Gastroesophageal sphincter (tissue), 4 donors: ENCODE measurements at regions not wholly inside any gene's neighbourhood (a gene's known extent, or its start where the extent isn't known, plus 50 kb on each side); places are given as distances from the start of the nearest gene placed in this dataset.

Experiments used
- ATAC-seq: fragments of 150-250 bp; one replicate; pipeline ENCODE4 v1.9.1; 2016; ENCODE audit warnings: mild to moderate bottlenecking, moderate library complexity
- H3K27ac ChIP-seq, 4 donors: fragments of 200-600 bp; sonication (generic) in 3 of 4; 1 replicate in 3 of 4; 2 replicates in 1 of 4; pipeline ENCODE4 v1.5.1; 2016 to 2019
- H3K27me3 ChIP-seq: fragments of 200-600 bp; sonication (generic); one replicate; pipeline ENCODE4 v1.5.1; 2019
- H3K36me3 ChIP-seq, 2 donors: fragments of 200-600 bp; sonication (generic); one replicate each; pipeline ENCODE4 v1.5.1; 2019; ENCODE audit warnings: control low read depth in 1 of 2
- H3K4me1 ChIP-seq, 3 donors: fragments of 200-600 bp; sonication (generic); 1 replicate in 2 of 3; 2 replicates in 1 of 3; pipeline ENCODE4 v1.5.1; 2016 to 2019; ENCODE audit warnings: control low read depth in 2 of 3
- H3K4me3 ChIP-seq, 2 donors: fragments of 200-600 bp; sonication (generic); one replicate each; pipeline ENCODE4 v1.5.1; 2019; ENCODE audit warnings: mild to moderate bottlenecking in 1 of 2, moderate library complexity in 1 of 2
- H3K9me3 ChIP-seq, 3 donors: fragments of 200-600 bp; sonication (generic); one replicate each; pipeline ENCODE4 v1.5.1; 2017 to 2019; ENCODE audit warnings: control low read depth in 2 of 3
- EP300 ChIP-seq: sonication (generic); formaldehyde crosslinking; IDR thresholded peaks from one replicate; pipeline ENCODE4 v1.6.1; 2017; ENCODE audit warnings: antibody characterized with exemption, mild to moderate bottlenecking
- POLR2A ChIP-seq, 2 donors: fragments of 450-650 bp; IDR thresholded peaks; one replicate each; pipeline ENCODE4 v1.6.1; 2017; ENCODE audit warnings: antibody characterized with exemption in 2 of 2, mild to moderate bottlenecking in 2 of 2, moderate library complexity in 1 of 2
- POLR2AphosphoS5 ChIP-seq: sonication (generic); formaldehyde crosslinking; IDR thresholded peaks from one replicate; pipeline ENCODE4 v1.6.1; 2017; ENCODE audit warnings: antibody characterized with exemption
- WGBS, 2 donors: methylation state at CpG; one replicate each; pipeline ENCODE4 v1.1.5; 2018; ENCODE audit warnings: low coverage in 1 of 2; 5-methylcytosine and 5-hydroxymethylcytosine counted together
- TF ChIP-seq, protein P1 (sequence below), 4 experiments: fragments of 200-600 bp in 2 of 4; fragments of 450-650 bp in 2 of 4; sonication (generic) in 1 of 4; IDR thresholded peaks; one replicate each; pipeline ENCODE4 v1.5.1; 2017 to 2019; ENCODE audit warnings: antibody characterized with exemption in 4 of 4, mild to moderate bottlenecking in 2 of 4, moderate library complexity in 2 of 4

DNA sequence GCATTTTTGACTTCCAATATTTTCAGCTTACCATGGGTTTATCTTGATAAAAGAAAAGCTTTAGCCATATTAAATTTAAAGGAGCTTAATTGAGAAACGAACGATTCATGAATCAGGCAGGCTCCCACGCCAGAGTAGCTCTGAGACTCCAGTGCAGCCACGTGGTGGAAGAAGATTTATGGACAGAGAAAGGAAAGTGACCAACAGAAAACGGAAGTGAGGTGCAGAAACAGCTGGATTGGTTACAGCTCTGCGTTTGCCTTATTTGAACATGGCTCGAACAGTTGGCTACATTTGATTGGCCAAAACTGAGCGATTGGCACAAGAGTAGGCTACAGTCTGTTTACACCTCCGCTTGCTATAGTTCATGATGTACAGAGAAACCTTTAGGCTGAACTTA, 395.4 kb downstream of the GATA3 start:
- Histone ChIP-seq H3K4me1 (no peaks in the 10 kb centered on the region), H3K9me3 (no peaks in the 10 kb centered on the region), H3K4me3 (no peak overlapping the region), H3K27ac (no peak overlapping the region), H3K36me3 (no peaks in the 10 kb centered on the region), H3K27me3 (peaks cover 13% of the 10 kb centered on the region)
- TF ChIP-seq POLR2AphosphoS5 (no peak), POLR2A (IDR thresholded peaks at IDR 0.05) (no peak), EP300 (no peak)
- TF ChIP-seq, protein P1, sequence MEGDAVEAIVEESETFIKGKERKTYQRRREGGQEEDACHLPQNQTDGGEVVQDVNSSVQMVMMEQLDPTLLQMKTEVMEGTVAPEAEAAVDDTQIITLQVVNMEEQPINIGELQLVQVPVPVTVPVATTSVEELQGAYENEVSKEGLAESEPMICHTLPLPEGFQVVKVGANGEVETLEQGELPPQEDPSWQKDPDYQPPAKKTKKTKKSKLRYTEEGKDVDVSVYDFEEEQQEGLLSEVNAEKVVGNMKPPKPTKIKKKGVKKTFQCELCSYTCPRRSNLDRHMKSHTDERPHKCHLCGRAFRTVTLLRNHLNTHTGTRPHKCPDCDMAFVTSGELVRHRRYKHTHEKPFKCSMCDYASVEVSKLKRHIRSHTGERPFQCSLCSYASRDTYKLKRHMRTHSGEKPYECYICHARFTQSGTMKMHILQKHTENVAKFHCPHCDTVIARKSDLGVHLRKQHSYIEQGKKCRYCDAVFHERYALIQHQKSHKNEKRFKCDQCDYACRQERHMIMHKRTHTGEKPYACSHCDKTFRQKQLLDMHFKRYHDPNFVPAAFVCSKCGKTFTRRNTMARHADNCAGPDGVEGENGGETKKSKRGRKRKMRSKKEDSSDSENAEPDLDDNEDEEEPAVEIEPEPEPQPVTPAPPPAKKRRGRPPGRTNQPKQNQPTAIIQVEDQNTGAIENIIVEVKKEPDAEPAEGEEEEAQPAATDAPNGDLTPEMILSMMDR (IDR thresholded peaks at IDR 0.05): no peak
- 61 to 74% methylated on average over 5 to 8 of the region's 9 CpGs for WGBS, 2 donors
- no peak for ATAC-seq

DNA sequence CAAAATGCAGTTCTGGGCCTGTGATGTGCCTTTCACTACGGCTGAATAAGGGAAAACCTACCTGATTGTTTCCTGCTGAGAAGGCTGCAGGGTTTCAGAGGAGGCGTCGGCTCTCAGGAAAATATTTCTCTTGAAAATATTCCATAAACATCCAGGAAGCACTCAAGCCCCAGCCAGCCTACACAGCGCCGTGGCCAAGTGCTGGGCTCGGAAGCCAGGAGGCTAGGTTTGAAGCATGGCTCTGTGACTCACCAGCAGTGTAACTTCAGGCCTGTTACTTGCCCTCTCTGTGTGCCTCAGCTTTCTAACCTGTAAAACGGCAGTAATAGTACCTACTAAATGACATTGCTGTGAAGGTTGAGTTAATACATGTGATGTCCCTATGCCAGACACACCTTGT, 399.1 kb downstream of the GATA3 start:
- Histone ChIP-seq H3K4me3 (no peak overlapping the region), H3K27ac (no peak overlapping the region), H3K27me3 (no peaks in the 10 kb centered on the region), H3K4me1 (no peaks in the 10 kb centered on the region), H3K9me3 (peaks cover 0 to 18% (median 0%) of the 10 kb centered on the region in 3 donors), H3K36me3 (no peaks in the 10 kb centered on the region)
- TF ChIP-seq, protein P1 (IDR thresholded peaks at IDR 0.05): no peak
- TF ChIP-seq EP300: no peak
- no peak for TF ChIP-seq POLR2A (IDR thresholded peaks at IDR 0.05)
- no peak for TF ChIP-seq POLR2AphosphoS5
- WGBS, 2 donors: 14 to 38% methylated on average over 4 to 7 of the region's 7 CpGs
- no peak for ATAC-seq

DNA sequence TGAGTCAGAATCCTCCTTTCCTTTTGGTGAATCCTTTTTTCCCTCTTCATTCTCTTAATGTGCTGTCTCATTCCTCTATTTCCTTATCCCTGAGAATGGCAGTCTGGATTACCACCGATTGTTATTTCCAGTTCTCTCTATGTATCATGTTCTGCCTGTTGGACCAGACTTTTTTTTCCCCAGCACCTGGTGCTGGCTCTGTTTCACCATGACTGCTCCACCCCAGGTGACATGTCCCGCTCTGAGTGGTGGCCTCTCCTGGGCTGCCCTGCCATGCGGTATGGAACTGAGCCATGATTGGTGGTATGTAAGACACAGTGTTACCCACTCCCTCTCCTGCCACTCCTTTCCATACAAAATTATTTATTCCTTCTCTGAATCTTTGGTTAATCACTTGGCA, 399.9 kb downstream of the GATA3 start:
- H3K27me3 ChIP-seq: no peaks in the 10 kb centered on the region
- H3K4me3 ChIP-seq: no peak overlapping the region
- TF ChIP-seq EP300: no peak
- ATAC-seq: no peak
- H3K36me3 ChIP-seq: no peaks in the 10 kb centered on the region
- WGBS, 2 donors: 80 to 96% methylated on average over 1 to 3 of the region's 3 CpGs
- H3K9me3 ChIP-seq: peaks cover 0 to 20% (median 0%) of the 10 kb centered on the region in 3 donors
- no peaks in the 10 kb centered on the region for H3K4me1 ChIP-seq
- H3K27ac ChIP-seq: no peak overlapping the region

DNA sequence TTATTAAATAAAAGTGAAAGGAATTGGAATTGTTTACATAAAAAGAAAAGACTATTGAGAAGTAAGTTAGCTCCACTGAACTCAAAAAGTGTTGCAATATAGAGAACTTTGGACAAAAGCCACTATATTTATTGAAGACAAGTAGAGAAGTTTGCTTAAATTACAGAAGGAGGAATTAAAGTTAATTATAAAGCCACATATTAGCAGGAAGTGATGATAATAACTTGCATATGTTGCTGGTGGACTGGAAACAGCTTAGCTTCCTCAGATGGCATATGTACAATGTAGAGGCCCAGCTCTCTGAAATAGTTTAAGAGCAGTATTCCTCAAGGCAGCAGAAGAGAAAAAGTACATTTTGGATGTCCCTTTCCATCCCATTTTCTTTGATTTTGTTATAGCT, 400.7 kb downstream of the GATA3 start:
- no peak for TF ChIP-seq POLR2A (IDR thresholded peaks at IDR 0.05)
- TF ChIP-seq, protein P1 (IDR thresholded peaks at IDR 0.05): no peak
- no peak for TF ChIP-seq EP300
- TF ChIP-seq POLR2AphosphoS5: no peak
- Histone ChIP-seq H3K4me3 (no peak overlapping the region), H3K27me3 (no peaks in the 10 kb centered on the region), H3K4me1 (no peaks in the 10 kb centered on the region), H3K9me3 (peaks cover 0 to 20% (median 0%) of the 10 kb centered on the region in 3 donors), H3K36me3 (no peaks in the 10 kb centered on the region), H3K27ac (no peak overlapping the region)
- ATAC-seq: no peak

DNA sequence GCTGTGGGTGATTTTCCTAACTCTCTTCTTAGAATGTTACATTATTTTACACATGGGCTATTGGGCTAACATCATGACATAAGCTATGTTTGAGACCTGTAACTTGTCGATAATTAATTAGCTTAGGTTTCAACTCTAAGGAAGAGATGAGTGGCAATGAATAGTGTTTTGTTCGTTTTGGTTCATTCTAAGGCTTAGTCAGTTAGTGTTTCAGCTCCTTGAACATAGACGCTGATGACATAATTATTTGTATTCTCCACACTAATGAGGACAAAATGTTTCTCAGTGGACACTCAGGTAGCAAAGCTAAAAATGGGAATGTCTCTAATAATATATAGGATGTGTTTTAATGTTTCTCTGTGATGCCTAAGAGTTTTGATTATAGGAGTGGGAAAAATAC, 401.9 kb downstream of the GATA3 start:
- ATAC-seq: no peak
- peaks cover 0 to 20% (median 0%) of the 10 kb centered on the region in 3 donors for H3K9me3 ChIP-seq
- no peaks in the 10 kb centered on the region for H3K27me3 ChIP-seq
- TF ChIP-seq POLR2A (IDR thresholded peaks at IDR 0.05): no peak
- no peak for TF ChIP-seq POLR2AphosphoS5
- TF ChIP-seq, protein P1 (IDR thresholded peaks at IDR 0.05): no peak
- no peak for TF ChIP-seq EP300
- H3K27ac ChIP-seq: no peak overlapping the region
- no peaks in the 10 kb centered on the region for H3K4me1 ChIP-seq
- no peak overlapping the region for H3K4me3 ChIP-seq
- 49 to 52% methylated on average over 3 of the region's 3 CpGs for WGBS, 2 donors
- H3K36me3 ChIP-seq: no peaks in the 10 kb centered on the region

DNA sequence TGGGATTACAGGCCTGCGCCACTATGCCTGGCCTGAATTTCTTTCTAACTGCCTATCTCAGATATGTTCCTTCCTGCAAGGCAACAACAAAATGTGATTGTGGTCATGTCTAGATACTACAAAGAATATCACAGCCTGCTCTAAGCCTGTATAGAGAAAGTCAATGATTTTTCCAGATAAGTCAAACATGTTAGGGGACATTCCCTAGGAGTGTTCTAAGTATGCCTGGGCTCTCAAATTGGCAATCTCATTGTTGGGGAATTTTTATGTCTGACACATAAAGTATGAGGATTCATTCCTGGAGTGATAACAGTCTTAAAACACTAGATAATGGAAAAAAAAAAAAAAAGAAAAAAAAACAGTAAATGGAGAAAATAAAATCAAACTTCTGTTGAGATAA, 406.1 kb downstream of the GATA3 start:
- WGBS, 2 donors: no CpG with 5 or more reads among the region's 1 CpG
- Histone ChIP-seq H3K4me3 (no peak overlapping the region), H3K9me3 (peaks cover 0 to 20% (median 0%) of the 10 kb centered on the region in 3 donors), H3K4me1 (no peaks in the 10 kb centered on the region), H3K36me3 (no peaks in the 10 kb centered on the region), H3K27me3 (no peaks in the 10 kb centered on the region), H3K27ac (no peak overlapping the region)
- TF ChIP-seq POLR2AphosphoS5 (no peak), POLR2A (IDR thresholded peaks at IDR 0.05) (no peak), EP300 (no peak)
- TF ChIP-seq, protein P1 (IDR thresholded peaks at IDR 0.05): no peak
- no peak for ATAC-seq
